Stimulated activated CD4-positive, alpha-beta T cell treated with anti-CD3 and anti-CD28 coated beads, Interleukin-12 subunit alpha, Interleukin-12 subunit beta, amount 100 ng/mL, for 4 hours (primary cell): ENCODE measurements at regions not wholly inside any gene's neighbourhood (a gene's known extent, or its start where the extent isn't known, plus 50 kb on each side); places are given as distances from the start of the nearest gene placed in this dataset.
"Not testable (repeated sequence)": the region's sequence is repeated elsewhere in the genome, so short reads cannot be mapped to it uniquely, and the experiment has no call there.

ENCODE experiments used
- DNase-seq: peaks from one replicate; pipeline ENCODE4 v3.0.0-alpha.2; 2020

- no peak for DNase-seq
These were observed 273.3 kb downstream of the MREG start for GRCh38 chr2:215740071-215740470.

- DNase-seq: no peak
These were observed 275.0 kb downstream of the MREG start for GRCh38 chr2:215738351-215738750.

- DNase-seq: no peak
These were observed 275.9 kb downstream of the MREG start for GRCh38 chr2:215737477-215737876.

GRCh38 chr2:215736653-215737290, 276.6 kb downstream of the MREG start:
- DNase-seq: no peak

GRCh38 chr2:215731108-215731658, 282.2 kb downstream of the MREG start:
- no peak for DNase-seq

GRCh38 chr2:215729985-215730620, 283.2 kb downstream of the MREG start:
- no peak for DNase-seq

- DNase-seq: no peak
These were observed 284.8 kb downstream of the MREG start for GRCh38 chr2:215728504-215729065.

GRCh38 chr2:215727507-215728503, 285.5 kb downstream of the MREG start:
- no peak for DNase-seq

- DNase-seq: no peak
These were observed 287.3 kb downstream of the MREG start for GRCh38 chr2:215726070-215726469.

GRCh38 chr2:215724146-215724545, 288.3 kb upstream of the FN1 start:
- DNase-seq: no peak

- DNase-seq: no peak
These were observed 287.8 kb upstream of the FN1 start for GRCh38 chr2:215723631-215724011.

- DNase-seq: no peak
These were observed 287.2 kb upstream of the FN1 start for GRCh38 chr2:215722986-215723630.

GRCh38 chr2:215722125-215722524, 286.3 kb upstream of the FN1 start:
- DNase-seq: no peak

GRCh38 chr2:215721515-215721914, 285.6 kb upstream of the FN1 start:
- DNase-seq: not testable (repeated sequence)

- no peak for DNase-seq
These were observed 283.0 kb upstream of the FN1 start for GRCh38 chr2:215718890-215719289.

- DNase-seq: no peak
These were observed 282.6 kb upstream of the FN1 start for GRCh38 chr2:215718436-215718835.

- DNase-seq: no peak
These were observed 281.9 kb upstream of the FN1 start for GRCh38 chr2:215717501-215718381.

- no peak for DNase-seq
These were observed 281.1 kb upstream of the FN1 start for GRCh38 chr2:215716956-215717355.

- no peak for DNase-seq
These were observed 277.3 kb upstream of the FN1 start for GRCh38 chr2:215712871-215713790.

- DNase-seq: no peak
These were observed 276.5 kb upstream of the FN1 start for GRCh38 chr2:215712219-215712868.
